KMS-11 (cell line): ENCODE measurements at regions not wholly inside any gene's neighbourhood (a gene's known extent, or its start where the extent isn't known, plus 50 kb on each side); places are given as distances from the start of the nearest gene placed in this dataset.

ENCODE experiments used
- H2AFZ ChIP-seq: fragments of 200-600 bp; sonication (generic); 2 replicates; pipeline ENCODE4 v1.6.1; 2016; ENCODE audit warnings: antibody characterized with exemption, mixed run types, low read depth
- H3K27ac ChIP-seq: fragments of 200-600 bp; sonication (generic); 2 replicates; pipeline ENCODE4 v1.6.1; 2016; ENCODE audit warnings: mild to moderate bottlenecking, mixed run types
- H3K27me3 ChIP-seq: fragments of 200-600 bp; sonication (generic); 2 replicates; pipeline ENCODE4 v1.6.1; 2017; ENCODE audit warnings: mild to moderate bottlenecking, low read depth, mixed run types, moderate library complexity; ENCODE audit not compliant: insufficient read depth
- H3K36me3 ChIP-seq: fragments of 200-600 bp; sonication (generic); 2 replicates; pipeline ENCODE4 v1.6.1; 2017; ENCODE audit warnings: mild to moderate bottlenecking, mixed run types; ENCODE audit not compliant: insufficient read depth
- H3K4me1 ChIP-seq: fragments of 200-600 bp; sonication (generic); 2 replicates; pipeline ENCODE4 v1.6.1; 2016; ENCODE audit warnings: mild to moderate bottlenecking, low read depth, mixed run types; ENCODE audit not compliant: poor library complexity, severe bottlenecking
- H3K4me2 ChIP-seq: fragments of 200-600 bp; sonication (generic); 2 replicates; pipeline ENCODE4 v1.7.0; 2016; ENCODE audit warnings: mild to moderate bottlenecking, mixed run types
- H3K4me3 ChIP-seq: fragments of 200-600 bp; sonication (generic); IDR thresholded peaks from 2 replicates; pipeline ENCODE4 v1.6.1; 2017; ENCODE audit warnings: low read depth, low read length, mixed read lengths; ENCODE audit not compliant: insufficient read depth
- H3K79me2 ChIP-seq: fragments of 200-600 bp; sonication (generic); 2 replicates; pipeline ENCODE4 v1.6.1; 2016; ENCODE audit warnings: low read depth, mixed run types; ENCODE audit not compliant: insufficient read depth
- H3K9ac ChIP-seq: fragments of 200-600 bp; sonication (generic); 2 replicates; pipeline ENCODE4 v1.6.1; 2016; ENCODE audit warnings: mild to moderate bottlenecking, mixed run types
- H4K20me1 ChIP-seq: fragments of 200-600 bp; sonication (generic); 2 replicates; pipeline ENCODE4 v1.6.1; 2016; ENCODE audit warnings: mild to moderate bottlenecking, mixed run types; ENCODE audit not compliant: insufficient read depth
- CTCF ChIP-seq: fragments of 200-600 bp; sonication (generic); conservative IDR thresholded peaks from 2 replicates; pipeline ENCODE4 v1.6.1; 2017; ENCODE audit warnings: low read depth, mild to moderate bottlenecking, antibody characterized with exemption, low read length, moderate library complexity, mixed read lengths

DNA sequence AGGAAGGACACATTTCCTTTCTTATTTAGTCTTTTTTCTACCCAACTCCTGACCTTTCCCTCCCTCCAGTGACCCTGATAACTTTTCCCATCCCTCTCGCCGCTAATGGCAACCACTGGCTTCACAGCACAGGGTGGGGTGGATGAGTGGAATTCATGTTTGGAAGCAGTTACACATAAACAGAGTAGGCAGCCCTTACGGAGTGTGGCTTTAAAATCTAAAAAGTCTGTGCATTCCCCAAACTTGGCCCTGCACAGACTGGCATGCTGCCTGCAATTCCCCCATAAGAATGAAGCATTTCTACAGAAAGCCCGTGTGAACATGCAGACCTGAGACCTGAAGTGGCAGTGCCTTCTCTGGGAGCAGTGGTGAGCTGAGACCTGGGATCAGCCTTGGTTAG is 196.7 kb upstream of the ADRA1D start:
- no peak overlapping the region for H3K4me3 ChIP-seq
- H4K20me1 ChIP-seq, result no peaks in the 10 kb centered on the region
- H3K79me2 ChIP-seq, result no peaks in the 10 kb centered on the region
- H3K36me3 ChIP-seq, result no peaks in the 10 kb centered on the region
- H3K4me1 ChIP-seq, result no peaks in the 10 kb centered on the region
- no peaks in the 10 kb centered on the region for H3K27me3 ChIP-seq
- H3K9ac ChIP-seq, result no peak overlapping the region
- no peak overlapping the region for H3K27ac ChIP-seq
- H2AFZ ChIP-seq, result no peak overlapping the region
- TF ChIP-seq CTCF, result no peak
- H3K4me2 ChIP-seq, result no peak overlapping the region

DNA sequence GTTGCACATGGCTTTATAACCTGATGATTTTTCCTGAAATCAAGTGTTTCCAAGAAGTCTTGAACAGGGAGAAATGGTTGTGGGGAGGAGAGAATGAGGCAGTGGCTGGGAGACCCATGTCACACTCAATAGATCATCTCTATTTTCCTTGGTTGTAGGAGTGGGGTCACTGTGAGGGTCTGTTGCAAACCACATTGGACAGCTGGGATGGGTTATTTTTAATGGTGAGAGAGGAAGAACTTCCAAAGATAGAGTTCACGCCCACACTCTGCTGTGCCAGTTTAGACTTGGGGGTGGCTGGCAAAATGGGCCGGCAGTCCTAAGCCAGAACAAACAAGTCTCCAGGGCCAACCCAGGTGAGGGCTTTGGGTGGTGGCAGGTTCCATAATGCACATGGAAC is 196.2 kb upstream of the ADRA1D start:
- H3K79me2 ChIP-seq, result no peaks in the 10 kb centered on the region
- H3K27ac ChIP-seq, result no peak overlapping the region
- H3K4me3 ChIP-seq, result no peak overlapping the region
- no peaks in the 10 kb centered on the region for H3K27me3 ChIP-seq
- TF ChIP-seq CTCF, result no peak
- H3K9ac ChIP-seq, result no peak overlapping the region
- H3K4me1 ChIP-seq, result no peaks in the 10 kb centered on the region
- H3K4me2 ChIP-seq, result no peak overlapping the region
- no peaks in the 10 kb centered on the region for H3K36me3 ChIP-seq
- H4K20me1 ChIP-seq, result no peaks in the 10 kb centered on the region
- H2AFZ ChIP-seq, result no peak overlapping the region

DNA sequence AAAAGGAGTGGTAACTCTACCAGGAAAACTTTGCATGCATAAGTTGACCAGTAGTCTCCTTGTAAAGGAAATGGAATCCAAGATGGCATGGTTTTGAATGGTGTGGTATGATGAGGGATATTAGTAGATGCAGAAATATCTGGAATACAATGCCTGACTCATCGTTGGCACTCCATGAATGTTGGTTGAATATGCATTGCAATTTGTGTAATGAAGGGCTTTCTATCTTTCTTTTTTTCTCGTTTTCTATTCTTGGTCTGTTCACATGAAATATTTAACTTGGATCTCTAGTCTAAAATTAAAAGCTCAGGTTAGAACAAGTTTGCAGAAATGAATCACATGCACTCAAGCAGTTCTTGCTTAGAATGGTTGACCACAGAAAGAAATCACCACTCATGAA is 195.3 kb upstream of the ADRA1D start:
- Histone ChIP-seq H3K4me3 (no peak overlapping the region), H3K27me3 (no peaks in the 10 kb centered on the region), H3K9ac (no peak overlapping the region), H3K36me3 (no peaks in the 10 kb centered on the region), H3K4me1 (no peaks in the 10 kb centered on the region), H3K79me2 (no peaks in the 10 kb centered on the region), H4K20me1 (no peaks in the 10 kb centered on the region), H3K27ac (no peak overlapping the region), H3K4me2 (no peak overlapping the region), H2AFZ (no peak overlapping the region)
- no peak for TF ChIP-seq CTCF

- no peak for TF ChIP-seq CTCF
- Histone ChIP-seq H3K27ac (no peak overlapping the region), H3K4me3 (no peak overlapping the region), H3K27me3 (no peaks in the 10 kb centered on the region), H3K4me1 (no peaks in the 10 kb centered on the region), H2AFZ (no peak overlapping the region), H3K79me2 (no peaks in the 10 kb centered on the region), H4K20me1 (no peaks in the 10 kb centered on the region), H3K9ac (no peak overlapping the region), H3K36me3 (no peaks in the 10 kb centered on the region), H3K4me2 (no peak overlapping the region)
Measured at GRCh38 chr20:4443016-4443415, 193.9 kb upstream of the ADRA1D start.

GRCh38 chr20:4441871-4442270 is 192.8 kb upstream of the ADRA1D start:
- Histone ChIP-seq H3K4me3 (no peak overlapping the region), H3K9ac (no peak overlapping the region), H2AFZ (no peak overlapping the region), H3K36me3 (no peaks in the 10 kb centered on the region), H3K27me3 (no peaks in the 10 kb centered on the region), H3K79me2 (no peaks in the 10 kb centered on the region), H4K20me1 (no peaks in the 10 kb centered on the region), H3K27ac (no peak overlapping the region), H3K4me2 (no peak overlapping the region), H3K4me1 (no peaks in the 10 kb centered on the region)
- no peak for TF ChIP-seq CTCF
